ENCODE measurements at regions not wholly inside any gene's neighbourhood (a gene's known extent, or its start where the extent isn't known, plus 50 kb on each side); places are given as distances from the start of the nearest gene placed in this dataset.

GRCh38 chr3:189455009-189455408 is 176.2 kb upstream of the TP63 start:
- DNase-seq (ENCODE audit: low read depth in 2 of 3, low spot score in 2 of 3), result no peak

GRCh38 chr3:189455641-189456417 is 175.4 kb upstream of the TP63 start:
- no peak for DNase-seq (ENCODE audit: low read depth in 2 of 3, low spot score in 2 of 3)

- no peak for DNase-seq (ENCODE audit: low read depth in 2 of 3, low spot score in 2 of 3)
Measured at GRCh38 chr3:189457201-189457607, 174.0 kb upstream of the TP63 start.

- DNase-seq (ENCODE audit: low read depth in 2 of 3, low spot score in 2 of 3), result no peak
Measured at GRCh38 chr3:189457631-189458412, 173.4 kb upstream of the TP63 start.

- no peak for DNase-seq (ENCODE audit: low read depth in 2 of 3, low spot score in 2 of 3)
Measured at GRCh38 chr3:189458528-189458927, 172.7 kb upstream of the TP63 start.

GRCh38 chr3:189459231-189459630 is 172.0 kb upstream of the TP63 start:
- DNase-seq (ENCODE audit: low read depth in 2 of 3, low spot score in 2 of 3), result no peak

- no peak for DNase-seq (ENCODE audit: low read depth in 2 of 3, low spot score in 2 of 3)
Measured at GRCh38 chr3:189460511-189460910, 170.7 kb upstream of the TP63 start.

- no peak for DNase-seq (ENCODE audit: low read depth in 2 of 3, low spot score in 2 of 3)
Measured at GRCh38 chr3:189464799-189465198, 166.4 kb upstream of the TP63 start.

GRCh38 chr3:189466004-189466403 is 165.2 kb upstream of the TP63 start:
- no peak for DNase-seq (ENCODE audit: low read depth in 2 of 3, low spot score in 2 of 3)

- DNase-seq (ENCODE audit: low read depth in 2 of 3, low spot score in 2 of 3), result no peak
Measured at GRCh38 chr3:189467451-189467850, 163.7 kb upstream of the TP63 start.

- DNase-seq (ENCODE audit: low read depth in 2 of 3, low spot score in 2 of 3), result no peak
Measured at GRCh38 chr3:189474944-189475343, 156.2 kb upstream of the TP63 start.

- no peak for DNase-seq (ENCODE audit: low read depth in 2 of 3, low spot score in 2 of 3)
Measured at GRCh38 chr3:189477614-189478013, 153.6 kb upstream of the TP63 start.

- no peak for DNase-seq (ENCODE audit: low read depth in 2 of 3, low spot score in 2 of 3)
Measured at GRCh38 chr3:189486556-189486955, 144.6 kb upstream of the TP63 start.

- no peak for DNase-seq (ENCODE audit: low read depth in 2 of 3, low spot score in 2 of 3)
Measured at GRCh38 chr3:189488241-189488767, 142.9 kb upstream of the TP63 start.

- no peak for DNase-seq (ENCODE audit: low read depth in 2 of 3, low spot score in 2 of 3)
Measured at GRCh38 chr3:189490337-189490736, 140.9 kb upstream of the TP63 start.

GRCh38 chr3:189490749-189491148 is 140.4 kb upstream of the TP63 start:
- no peak for DNase-seq (ENCODE audit: low read depth in 2 of 3, low spot score in 2 of 3)

GRCh38 chr3:189491831-189492230 is 139.4 kb upstream of the TP63 start:
- DNase-seq (ENCODE audit: low read depth in 2 of 3, low spot score in 2 of 3), result no peak

GRCh38 chr3:189493271-189493670 is 137.9 kb upstream of the TP63 start:
- no peak for DNase-seq (ENCODE audit: low read depth in 2 of 3, low spot score in 2 of 3)

- no peak for DNase-seq (ENCODE audit: low read depth in 2 of 3, low spot score in 2 of 3)
Measured at GRCh38 chr3:189494632-189495031, 136.6 kb upstream of the TP63 start.

GRCh38 chr3:189496375-189497138 is 134.6 kb upstream of the TP63 start:
- no peak for DNase-seq (ENCODE audit: low read depth in 2 of 3, low spot score in 2 of 3)

- no peak for DNase-seq (ENCODE audit: low read depth in 2 of 3, low spot score in 2 of 3)
Measured at GRCh38 chr3:189498995-189499704, 132.0 kb upstream of the TP63 start.

All from activated CD8-positive, alpha-beta memory T cell treated with anti-CD3 and anti-CD28 coated beads for 48 hours (primary cell).